ENCODE measurements at regions not wholly inside any gene's neighbourhood (a gene's known extent, or its start where the extent isn't known, plus 50 kb on each side); places are given as distances from the start of the nearest gene placed in this dataset.

GRCh38 chr9:104022083-104022482 is 72.0 kb upstream of the SMC2 start:
- H3K27ac ChIP-seq (ENCODE audit: extremely low read depth, low read depth, low read length) = no peak overlapping the region
- no peaks in the 10 kb centered on the region for H3K4me1 ChIP-seq (ENCODE audit: control insufficient read depth, insufficient read depth, low read length)
- no peaks in the 10 kb centered on the region for H3K36me3 ChIP-seq (ENCODE audit: control insufficient read depth in 2 of 2, insufficient read depth in 1 of 2, low read length in 2 of 2)
- H3K9me3 ChIP-seq (ENCODE audit: control insufficient read depth, insufficient read depth, low read depth, low read length) = no peaks in the 10 kb centered on the region
- no peak for TF ChIP-seq ZNF280C (tag by site-specific recombination; IDR thresholded peaks at IDR 0.05)
- no peak for TF ChIP-seq ZNF596 (tag by site-specific recombination; IDR thresholded peaks at IDR 0.05)
- TF ChIP-seq ZNF560 (tag by site-specific recombination; IDR thresholded peaks at IDR 0.05; ENCODE audit: borderline replicate concordance) = no peak
- no peak for TF ChIP-seq ZNF654 (tag by site-specific recombination; IDR thresholded peaks at IDR 0.05; ENCODE audit: low read depth)
- TF ChIP-seq ZNF274 (IDR thresholded peaks at IDR 0.05; ENCODE audit: low read length) = no peak
- TF ChIP-seq ZNF274 (tag by site-specific recombination; IDR thresholded peaks at IDR 0.05; ENCODE audit: borderline replicate concordance) = no peak
- TF ChIP-seq ZBTB44 (tag by site-specific recombination; IDR thresholded peaks at IDR 0.05) = no peak
- no peak for TF ChIP-seq ZNF449 (tag by site-specific recombination; IDR thresholded peaks at IDR 0.05)
- TF ChIP-seq ZNF426 (tag by site-specific recombination; IDR thresholded peaks at IDR 0.05) = no peak
- TF ChIP-seq ZFP69B (tag by site-specific recombination; IDR thresholded peaks at IDR 0.05) = no peak
- no peak for TF ChIP-seq GLIS1 (tag by site-specific recombination; IDR thresholded peaks at IDR 0.05)
- no peak for TF ChIP-seq ZNF747 (tag by site-specific recombination; IDR thresholded peaks at IDR 0.05)
- no peak for TF ChIP-seq SALL2 (tag by site-specific recombination; IDR thresholded peaks at IDR 0.05; ENCODE audit: borderline replicate concordance)
- no peak for TF ChIP-seq ZNF544 (tag by site-specific recombination; IDR thresholded peaks at IDR 0.05)
- CTCF ChIA-PET = no interaction called here
- H3K4me3 ChIP-seq (ENCODE audit: low read depth, low read length) = no peak overlapping the region
- POLR2A ChIA-PET = no interaction called here

GRCh38 chr9:104025104-104025503 is 69.0 kb upstream of the SMC2 start:
- H3K27ac ChIP-seq (ENCODE audit: extremely low read depth, low read depth, low read length) = no peak overlapping the region
- no peak overlapping the region for H3K4me3 ChIP-seq (ENCODE audit: low read depth, low read length)
- CTCF ChIA-PET = no interaction called here
- H3K9me3 ChIP-seq (ENCODE audit: control insufficient read depth, insufficient read depth, low read depth, low read length) = no peaks in the 10 kb centered on the region
- H3K4me1 ChIP-seq (ENCODE audit: control insufficient read depth, insufficient read depth, low read length) = no peaks in the 10 kb centered on the region
- POLR2A ChIA-PET = no interaction called here
- H3K36me3 ChIP-seq (ENCODE audit: control insufficient read depth in 2 of 2, insufficient read depth in 1 of 2, low read length in 2 of 2) = no peaks in the 10 kb centered on the region
- TF ChIP-seq ZSCAN16 (tag by site-specific recombination; IDR thresholded peaks at IDR 0.05) = no peak
- TF ChIP-seq WT1 (tag by site-specific recombination; IDR thresholded peaks at IDR 0.05) = no peak
- TF ChIP-seq ZNF398 (tag by site-specific recombination; IDR thresholded peaks at IDR 0.05) = no peak
- no peak for TF ChIP-seq ZNF561 (tag by site-specific recombination; IDR thresholded peaks at IDR 0.05; ENCODE audit: borderline replicate concordance)
- TF ChIP-seq ZNF580 (tag by site-specific recombination; IDR thresholded peaks at IDR 0.05) = no peak
